MM.1S (cell line): ENCODE measurements at regions not wholly inside any gene's neighbourhood (a gene's known extent, or its start where the extent isn't known, plus 50 kb on each side); places are given as distances from the start of the nearest gene placed in this dataset.

ENCODE experiments used
- DNase-seq: peaks from one replicate; pipeline ENCODE4 v3.0.0-alpha.2; 2015
- H2AFZ ChIP-seq: fragments of 300-600 bp; sonication (generic); 2 replicates; pipeline ENCODE4 v1.6.0; 2016; ENCODE audit warnings: antibody characterized with exemption, low read length
- H3F3A ChIP-seq: fragments of 300-600 bp; sonication (generic); 2 replicates; pipeline ENCODE4 v1.6.1; 2016; ENCODE audit warnings: mild to moderate bottlenecking, antibody characterized with exemption, low read length, moderate library complexity, mixed read lengths; ENCODE audit not compliant: insufficient read depth
- H3K27ac ChIP-seq: fragments of 300-600 bp; sonication (generic); 2 replicates; pipeline ENCODE4 v1.5.1; 2016; ENCODE audit warnings: mild to moderate bottlenecking, low read length
- H3K27me3 ChIP-seq: fragments of 300-600 bp; sonication (generic); replicated peaks from 2 replicates; pipeline ENCODE4 v1.6.0; 2016; ENCODE audit warnings: low read length; ENCODE audit not compliant: insufficient read depth
- H3K36me3 ChIP-seq: fragments of 300-600 bp; sonication (generic); replicated peaks from 2 replicates; pipeline ENCODE4 v1.6.1; 2016; ENCODE audit warnings: mild to moderate bottlenecking, low read length, mixed read lengths; ENCODE audit not compliant: insufficient read depth
- H3K4me1 ChIP-seq: fragments of 300-600 bp; sonication (generic); 2 replicates; pipeline ENCODE4 v1.6.1; 2016; ENCODE audit warnings: low read length, mixed read lengths
- H3K4me2 ChIP-seq: fragments of 300-600 bp; sonication (generic); 2 replicates; pipeline ENCODE4 v1.6.0; 2016; ENCODE audit warnings: low read depth, low read length
- H3K4me3 ChIP-seq: fragments of 300-600 bp; sonication (generic); 2 replicates; pipeline ENCODE4 v1.5.1; 2016; ENCODE audit warnings: low read length, mixed read lengths
- H3K79me2 ChIP-seq: fragments of 300-600 bp; sonication (generic); 2 replicates; pipeline ENCODE4 v1.6.1; 2016; ENCODE audit warnings: mixed run types, low read length, mixed read lengths
- H3K9ac ChIP-seq: fragments of 300-600 bp; sonication (generic); 2 replicates; pipeline ENCODE4 v1.6.1; 2016; ENCODE audit warnings: low read length, mixed read lengths
- H3K9me2 ChIP-seq: fragments of 300-600 bp; sonication (generic); replicated peaks from 2 replicates; pipeline ENCODE4 v1.6.1; 2016; ENCODE audit warnings: mild to moderate bottlenecking, low read length, mixed read lengths; ENCODE audit not compliant: insufficient read depth
- H3K9me3 ChIP-seq: fragments of 300-600 bp; sonication (generic); replicated peaks from 2 replicates; pipeline ENCODE4 v1.6.1; 2016; ENCODE audit warnings: mild to moderate bottlenecking, low read length, mixed read lengths; ENCODE audit not compliant: insufficient read depth
- H4K20me1 ChIP-seq: fragments of 300-600 bp; sonication (generic); 2 replicates; pipeline ENCODE4 v1.6.1; 2016; ENCODE audit warnings: mild to moderate bottlenecking, low read length, moderate library complexity, mixed read lengths; ENCODE audit not compliant: insufficient read depth
- CTCF ChIP-seq: fragments of 300-600 bp; sonication (generic); IDR thresholded peaks from 2 replicates; pipeline ENCODE4 v1.5.1; 2016; ENCODE audit warnings: antibody characterized with exemption, low read length, mixed read lengths
- EZH2 ChIP-seq: fragments of 300-600 bp; sonication (generic); optimal IDR thresholded peaks from 2 replicates; pipeline ENCODE3; 2017; ENCODE audit warnings: low read depth, mild to moderate bottlenecking, antibody characterized with exemption, low read length, mixed read lengths
- EZH2phosphoT487 ChIP-seq: fragments of 300-600 bp; sonication (generic); IDR thresholded peaks from 2 replicates; pipeline ENCODE4 v1.6.1; 2018; ENCODE audit warnings: antibody characterized with exemption, low read length

- no peaks in the 10 kb centered on the region for H3K27me3 ChIP-seq
Observed at GRCh38 chr6:76701610-76702009, 629.1 kb upstream of the IMPG1 start.

GRCh38 chr6:76697585-76697984, 625.1 kb upstream of the IMPG1 start:
- Histone ChIP-seq H3K27ac (no peak overlapping the region), H3K79me2 (no peaks in the 10 kb centered on the region), H3K27me3 (no peaks in the 10 kb centered on the region), H3K9me3 (no peaks in the 10 kb centered on the region), H3K9me2 (no peaks in the 10 kb centered on the region), H3K4me3 (no peak overlapping the region), H3K4me2 (no peak overlapping the region), H3F3A (no peaks in the 10 kb centered on the region), H3K4me1 (no peaks in the 10 kb centered on the region), H3K36me3 (no peaks in the 10 kb centered on the region), H4K20me1 (no peaks in the 10 kb centered on the region), H3K9ac (no peak overlapping the region), H2AFZ (no peak overlapping the region)
- TF ChIP-seq EZH2 (no peak), EZH2phosphoT487 (no peak), CTCF (no peak)
- DNase-seq = no peak

More at GRCh38 chr6:76701610-76702009, 629.1 kb upstream of the IMPG1 start:
- H3K27ac ChIP-seq = no peak overlapping the region
- H3K4me3 ChIP-seq = no peak overlapping the region
- no peaks in the 10 kb centered on the region for H3K9me2 ChIP-seq
- no peaks in the 10 kb centered on the region for H3K4me1 ChIP-seq
- H3K79me2 ChIP-seq = no peaks in the 10 kb centered on the region
- no peak overlapping the region for H3K9ac ChIP-seq
- H3F3A ChIP-seq = no peaks in the 10 kb centered on the region
- no peaks in the 10 kb centered on the region for H3K9me3 ChIP-seq
- H2AFZ ChIP-seq = no peak overlapping the region
- no peaks in the 10 kb centered on the region for H3K36me3 ChIP-seq
- H4K20me1 ChIP-seq = no peaks in the 10 kb centered on the region
- no peak for DNase-seq
- H3K4me2 ChIP-seq = no peak overlapping the region
- TF ChIP-seq EZH2phosphoT487 (no peak), CTCF (no peak), EZH2 (no peak)

- H3K27ac ChIP-seq = no peak overlapping the region
- H3K9me2 ChIP-seq = no peaks in the 10 kb centered on the region
- H3K4me1 ChIP-seq = no peaks in the 10 kb centered on the region
- no peak for TF ChIP-seq CTCF
- no peak for TF ChIP-seq EZH2phosphoT487
- TF ChIP-seq EZH2 = no peak
- H3F3A ChIP-seq = no peaks in the 10 kb centered on the region
- H3K79me2 ChIP-seq = no peaks in the 10 kb centered on the region
- H3K4me3 ChIP-seq = no peak overlapping the region
- H3K9me3 ChIP-seq = no peaks in the 10 kb centered on the region
- H4K20me1 ChIP-seq = no peaks in the 10 kb centered on the region
- H3K36me3 ChIP-seq = no peaks in the 10 kb centered on the region
- no peak for DNase-seq
- H3K4me2 ChIP-seq = no peak overlapping the region
- H3K27me3 ChIP-seq = no peaks in the 10 kb centered on the region
- no peak overlapping the region for H3K9ac ChIP-seq
- H2AFZ ChIP-seq = no peak overlapping the region
Observed at GRCh38 chr6:76694795-76695194, 622.3 kb upstream of the IMPG1 start.
